ENCODE measurements at regions not wholly inside any gene's neighbourhood (a gene's known extent, or its start where the extent isn't known, plus 50 kb on each side); places are given as distances from the start of the nearest gene placed in this dataset.

GRCh38 chr2:10235099-10235908, 67.4 kb upstream of the HPCAL1 start:
- H3K4me3 ChIP-seq (ENCODE audit: low read depth, low read length): no peak overlapping the region

GRCh38 chr2:10235909-10236550, 66.7 kb upstream of the HPCAL1 start:
- no peak overlapping the region for H3K4me3 ChIP-seq (ENCODE audit: low read depth, low read length)
- no peak for TF ChIP-seq CTCF (IDR thresholded peaks at IDR 0.05; ENCODE audit: insufficient read depth, low read depth, low read length)
- DNase-seq (ENCODE audit: low read depth): no peak

More at GRCh38 chr2:10235099-10235908, 67.4 kb upstream of the HPCAL1 start:
- no peak for DNase-seq (ENCODE audit: low read depth)
- no peak for TF ChIP-seq CTCF (IDR thresholded peaks at IDR 0.05; ENCODE audit: insufficient read depth, low read depth, low read length)

GRCh38 chr2:10236571-10237391, 65.9 kb upstream of the HPCAL1 start:
- no peak overlapping the region for H3K4me3 ChIP-seq (ENCODE audit: low read depth, low read length)
- TF ChIP-seq CTCF (IDR thresholded peaks at IDR 0.05; ENCODE audit: insufficient read depth, low read depth, low read length): no peak
- no peak for DNase-seq (ENCODE audit: low read depth)

- H3K4me3 ChIP-seq (ENCODE audit: low read depth, low read length): no peak overlapping the region
- DNase-seq (ENCODE audit: low read depth): no peak
- TF ChIP-seq CTCF (IDR thresholded peaks at IDR 0.05; ENCODE audit: insufficient read depth, low read depth, low read length): no peak
Observed at GRCh38 chr2:10237392-10238321, 65.0 kb upstream of the HPCAL1 start.

GRCh38 chr2:10238396-10238795, 64.3 kb upstream of the HPCAL1 start:
- TF ChIP-seq CTCF (IDR thresholded peaks at IDR 0.05; ENCODE audit: insufficient read depth, low read depth, low read length): no peak
- no peak for DNase-seq (ENCODE audit: low read depth)
- no peak overlapping the region for H3K4me3 ChIP-seq (ENCODE audit: low read depth, low read length)

- no peak for TF ChIP-seq CTCF (IDR thresholded peaks at IDR 0.05; ENCODE audit: insufficient read depth, low read depth, low read length)
- no peak overlapping the region for H3K4me3 ChIP-seq (ENCODE audit: low read depth, low read length)
- no peak for DNase-seq (ENCODE audit: low read depth)
Observed at GRCh38 chr2:10238991-10239485, 63.7 kb upstream of the HPCAL1 start.
